Breast epithelium (tissue), 3 donors: ENCODE measurements at regions not wholly inside any gene's neighbourhood (a gene's known extent, or its start where the extent isn't known, plus 50 kb on each side); places are given as distances from the start of the nearest gene placed in this dataset.

Source experiments
- POLR2A ChIP-seq: fragments of 450-650 bp; IDR thresholded peaks from one replicate; pipeline ENCODE4 v1.6.1; 2016; ENCODE audit warnings: antibody characterized with exemption, mild to moderate bottlenecking, moderate library complexity
- TF ChIP-seq, protein P1 (sequence below), 3 donors: fragments of 450-650 bp; IDR thresholded peaks; one replicate each; pipeline ENCODE4 v1.5.1; 2016 to 2017; ENCODE audit warnings: antibody characterized with exemption in 3 of 3, mild to moderate bottlenecking in 3 of 3, moderate library complexity in 3 of 3

DNA sequence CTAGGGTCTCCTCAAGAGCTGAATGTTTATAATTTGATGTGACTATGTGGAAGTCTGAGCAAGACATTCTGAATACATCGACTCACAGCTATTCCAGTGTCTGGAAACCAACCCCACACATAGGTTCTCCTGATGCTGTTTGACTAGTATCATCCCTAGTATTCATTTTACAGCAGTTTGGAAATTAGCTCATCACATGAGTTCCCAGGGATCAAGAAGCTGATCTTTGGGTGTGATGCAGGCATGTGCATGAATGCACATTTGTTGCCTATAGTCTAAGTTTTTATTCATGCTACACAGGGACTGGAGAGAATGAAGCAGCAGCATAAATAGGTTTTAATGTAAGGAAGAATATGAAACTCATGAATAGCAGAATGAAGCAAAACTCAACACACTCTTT is 284.3 kb upstream of the SPRED2 start:
- TF ChIP-seq, protein P1, sequence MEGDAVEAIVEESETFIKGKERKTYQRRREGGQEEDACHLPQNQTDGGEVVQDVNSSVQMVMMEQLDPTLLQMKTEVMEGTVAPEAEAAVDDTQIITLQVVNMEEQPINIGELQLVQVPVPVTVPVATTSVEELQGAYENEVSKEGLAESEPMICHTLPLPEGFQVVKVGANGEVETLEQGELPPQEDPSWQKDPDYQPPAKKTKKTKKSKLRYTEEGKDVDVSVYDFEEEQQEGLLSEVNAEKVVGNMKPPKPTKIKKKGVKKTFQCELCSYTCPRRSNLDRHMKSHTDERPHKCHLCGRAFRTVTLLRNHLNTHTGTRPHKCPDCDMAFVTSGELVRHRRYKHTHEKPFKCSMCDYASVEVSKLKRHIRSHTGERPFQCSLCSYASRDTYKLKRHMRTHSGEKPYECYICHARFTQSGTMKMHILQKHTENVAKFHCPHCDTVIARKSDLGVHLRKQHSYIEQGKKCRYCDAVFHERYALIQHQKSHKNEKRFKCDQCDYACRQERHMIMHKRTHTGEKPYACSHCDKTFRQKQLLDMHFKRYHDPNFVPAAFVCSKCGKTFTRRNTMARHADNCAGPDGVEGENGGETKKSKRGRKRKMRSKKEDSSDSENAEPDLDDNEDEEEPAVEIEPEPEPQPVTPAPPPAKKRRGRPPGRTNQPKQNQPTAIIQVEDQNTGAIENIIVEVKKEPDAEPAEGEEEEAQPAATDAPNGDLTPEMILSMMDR (IDR thresholded peaks at IDR 0.05): no peak
- no peak for TF ChIP-seq POLR2A
